ENCODE measurements at regions not wholly inside any gene's neighbourhood (a gene's known extent, or its start where the extent isn't known, plus 50 kb on each side); places are given as distances from the start of the nearest gene placed in this dataset.

DNA sequence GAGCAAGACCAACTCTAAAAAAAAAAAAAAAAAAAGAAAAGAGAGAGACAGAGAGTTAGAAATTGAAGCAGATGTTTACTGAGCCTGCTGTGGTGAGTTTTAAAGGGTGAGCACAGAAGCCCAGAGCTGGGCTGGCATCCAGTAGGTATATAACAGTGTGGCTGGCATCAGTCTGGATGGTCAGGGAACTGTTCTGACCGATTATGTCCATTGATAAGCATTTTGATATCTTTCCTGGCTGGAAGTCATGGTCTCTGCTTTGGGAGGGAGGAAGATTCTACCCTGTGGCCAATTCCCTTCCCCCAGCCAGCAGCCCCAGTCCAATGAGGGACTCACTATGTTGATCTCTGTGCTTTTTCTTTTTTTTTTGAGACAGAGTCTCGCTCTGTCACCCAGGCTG, 65.2 kb upstream of the PODXL start:
- Mint-ChIP-seq H3K27me3 (peaks cover 10% of the 10 kb centered on the region), H3K4me3 (no peak overlapping the region), H3K27ac (no peak overlapping the region), H3K4me1 (no peaks in the 10 kb centered on the region), H3K9me3 (ENCODE audit: insufficient read depth) (no peaks in the 10 kb centered on the region)
- WGBS (ENCODE audit: insufficient coverage) = no CpG with 5 or more reads among the region's 2 CpGs
- peaks cover 0 to 3% (median 0%) of the 10 kb centered on the region in 3 donors for H3K9me3 ChIP-seq (ENCODE audit: control extremely low read depth in 1 of 3, control insufficient read depth in 2 of 3, insufficient read depth in 1 of 3, low read length in 2 of 3)
- H4K20me1 ChIP-seq (ENCODE audit: control insufficient read depth, insufficient read depth, low read length, poor library complexity, severe bottlenecking) = no peaks in the 10 kb centered on the region
- no peaks in the 10 kb centered on the region for H3K4me1 ChIP-seq (ENCODE audit: control insufficient read depth in 2 of 2, insufficient read depth in 2 of 2, low read length in 2 of 2)
- no peak overlapping the region for H3K4me3 ChIP-seq (ENCODE audit: control extremely low read depth in 1 of 5, extremely low read depth in 1 of 5, insufficient read depth in 1 of 5, low read depth in 2 of 5, low read length in 4 of 5)
- ChIA-PET CTCF (no interaction called here), POLR2A (no interaction called here)
- no peaks in the 10 kb centered on the region for H3K36me3 ChIP-seq (replicated peaks in 1 of 2; ENCODE audit: control extremely low read depth in 1 of 2, control insufficient read depth in 1 of 2, extremely low read depth in 1 of 2, insufficient read depth in 2 of 2, low read length in 1 of 2)
- no peak overlapping the region for H3K4me2 ChIP-seq (replicated peaks; ENCODE audit: low read depth, low read length, poor library complexity, severe bottlenecking)
- no peak overlapping the region for H3K27ac ChIP-seq (ENCODE audit: low read length in 2 of 2)
- H2AFZ ChIP-seq (ENCODE audit: insufficient read depth, low read depth, low read length, poor library complexity, severe bottlenecking) = no peak overlapping the region
- TF ChIP-seq, protein P1, sequence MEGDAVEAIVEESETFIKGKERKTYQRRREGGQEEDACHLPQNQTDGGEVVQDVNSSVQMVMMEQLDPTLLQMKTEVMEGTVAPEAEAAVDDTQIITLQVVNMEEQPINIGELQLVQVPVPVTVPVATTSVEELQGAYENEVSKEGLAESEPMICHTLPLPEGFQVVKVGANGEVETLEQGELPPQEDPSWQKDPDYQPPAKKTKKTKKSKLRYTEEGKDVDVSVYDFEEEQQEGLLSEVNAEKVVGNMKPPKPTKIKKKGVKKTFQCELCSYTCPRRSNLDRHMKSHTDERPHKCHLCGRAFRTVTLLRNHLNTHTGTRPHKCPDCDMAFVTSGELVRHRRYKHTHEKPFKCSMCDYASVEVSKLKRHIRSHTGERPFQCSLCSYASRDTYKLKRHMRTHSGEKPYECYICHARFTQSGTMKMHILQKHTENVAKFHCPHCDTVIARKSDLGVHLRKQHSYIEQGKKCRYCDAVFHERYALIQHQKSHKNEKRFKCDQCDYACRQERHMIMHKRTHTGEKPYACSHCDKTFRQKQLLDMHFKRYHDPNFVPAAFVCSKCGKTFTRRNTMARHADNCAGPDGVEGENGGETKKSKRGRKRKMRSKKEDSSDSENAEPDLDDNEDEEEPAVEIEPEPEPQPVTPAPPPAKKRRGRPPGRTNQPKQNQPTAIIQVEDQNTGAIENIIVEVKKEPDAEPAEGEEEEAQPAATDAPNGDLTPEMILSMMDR (IDR thresholded peaks at IDR 0.05) = no peak
- TF ChIP-seq EZH2 (IDR thresholded peaks at IDR 0.05; ENCODE audit: borderline replicate concordance, insufficient read depth, low read depth, low read length, poor library complexity, severe bottlenecking) = no peak
- DNase-seq (no peak), ATAC-seq (ENCODE audit: low read depth) (no peak)
- intact Hi-C loops (cut with micrococcal nuclease) = no loop called here
- H3K9ac ChIP-seq (ENCODE audit: low read length) = no peak overlapping the region
- H3K27me3 ChIP-seq (replicated peaks in 1 of 4; ENCODE audit: control extremely low read depth in 1 of 4, control insufficient read depth in 3 of 4, insufficient read depth in 4 of 4, low read length in 3 of 4) = peaks cover 0 to 2% (median 0%) of the 10 kb centered on the region in 4 experiments
- H3K79me2 ChIP-seq (ENCODE audit: control insufficient read depth, insufficient read depth, low read length) = no peaks in the 10 kb centered on the region

DNA sequence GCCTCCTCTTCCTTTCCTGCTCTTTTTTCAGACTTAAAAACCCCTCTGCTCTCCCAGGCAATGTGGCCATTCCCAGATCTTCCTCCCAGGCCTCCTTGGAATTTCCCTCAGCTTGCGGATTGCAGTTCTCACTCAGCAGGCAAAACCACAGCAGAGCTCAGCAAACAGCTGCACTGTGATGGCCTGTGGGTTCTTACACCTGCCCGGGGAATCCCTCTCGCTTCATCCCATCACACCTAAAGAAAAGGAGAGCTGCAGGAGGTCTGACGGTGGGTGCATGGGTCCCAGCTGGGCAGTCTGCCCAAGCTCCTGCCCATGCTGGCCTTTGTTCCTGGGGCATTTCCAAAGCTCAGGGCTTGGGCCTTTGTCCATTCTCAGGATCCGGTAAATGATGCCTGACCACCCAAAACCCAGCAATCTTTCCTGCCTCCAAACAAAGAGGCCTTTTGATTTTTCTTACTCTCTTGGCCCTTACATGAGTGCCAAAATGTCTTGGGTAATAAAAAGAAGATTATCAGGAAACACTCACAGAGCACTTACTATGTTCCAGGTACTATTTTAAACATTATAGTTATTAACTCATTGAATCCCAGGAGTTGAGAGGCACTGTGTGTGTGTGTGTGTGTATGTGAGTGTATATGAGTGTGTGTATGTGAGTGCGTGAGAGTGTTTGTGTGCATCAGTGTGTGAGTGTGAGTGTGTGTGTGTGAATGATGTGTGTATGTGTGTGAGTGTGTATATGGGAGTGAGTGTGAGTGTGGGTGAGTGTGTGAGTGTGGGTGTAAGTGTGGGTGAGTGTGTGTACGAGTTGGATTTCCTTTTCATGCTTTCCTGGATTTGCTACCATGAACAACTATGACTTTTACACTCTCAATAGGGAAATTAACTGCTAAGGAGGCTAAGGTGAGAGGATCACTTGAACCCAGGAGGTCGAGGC, 64.5 kb upstream of the PODXL start:
- Histone ChIP-seq H3K4me2 (replicated peaks; ENCODE audit: low read depth, low read length, poor library complexity, severe bottlenecking) (no peak overlapping the region), H3K36me3 (replicated peaks in 1 of 2; ENCODE audit: control extremely low read depth in 1 of 2, control insufficient read depth in 1 of 2, extremely low read depth in 1 of 2, insufficient read depth in 2 of 2, low read length in 1 of 2) (no peaks in the 10 kb centered on the region), H3K4me1 (ENCODE audit: control insufficient read depth in 2 of 2, insufficient read depth in 2 of 2, low read length in 2 of 2) (no peaks in the 10 kb centered on the region), H4K20me1 (ENCODE audit: control insufficient read depth, insufficient read depth, low read length, poor library complexity, severe bottlenecking) (no peaks in the 10 kb centered on the region), H2AFZ (ENCODE audit: insufficient read depth, low read depth, low read length, poor library complexity, severe bottlenecking) (no peak overlapping the region), H3K27me3 (replicated peaks in 1 of 4; ENCODE audit: control extremely low read depth in 1 of 4, control insufficient read depth in 3 of 4, insufficient read depth in 4 of 4, low read length in 3 of 4) (no peaks in the 10 kb centered on the region), H3K79me2 (ENCODE audit: control insufficient read depth, insufficient read depth, low read length) (no peaks in the 10 kb centered on the region), H3K9me3 (ENCODE audit: control extremely low read depth in 1 of 3, control insufficient read depth in 2 of 3, insufficient read depth in 1 of 3, low read length in 2 of 3) (peaks cover 0 to 2% (median 0%) of the 10 kb centered on the region in 3 donors), H3K27ac (ENCODE audit: low read length in 2 of 2) (no peak overlapping the region), H3K4me3 (ENCODE audit: control extremely low read depth in 1 of 5, extremely low read depth in 1 of 5, insufficient read depth in 1 of 5, low read depth in 2 of 5, low read length in 4 of 5) (no peak overlapping the region), H3K9ac (ENCODE audit: low read length) (no peak overlapping the region)
- intact Hi-C loops (cut with micrococcal nuclease) = no loop called here
- no peak overlapping the region for H3K4me3 Mint-ChIP-seq
- DNase-seq (no peak), ATAC-seq (ENCODE audit: low read depth) (no peak)
- ChIA-PET POLR2A (no interaction called here), CTCF (no interaction called here)
- no peaks in the 10 kb centered on the region for H3K4me1 Mint-ChIP-seq
- no peak for TF ChIP-seq EZH2 (IDR thresholded peaks at IDR 0.05; ENCODE audit: borderline replicate concordance, insufficient read depth, low read depth, low read length, poor library complexity, severe bottlenecking)
- TF ChIP-seq, protein P1 (IDR thresholded peaks at IDR 0.05) = no peak
- peaks cover 5% of the 10 kb centered on the region for H3K27me3 Mint-ChIP-seq
- H3K27ac Mint-ChIP-seq = no peak overlapping the region
- WGBS (ENCODE audit: insufficient coverage) = 89% methylated on average over 5 of the region's 8 CpGs
- H3K9me3 Mint-ChIP-seq (ENCODE audit: insufficient read depth) = no peaks in the 10 kb centered on the region
